Smooth muscle cell (in vitro differentiated cells): ENCODE measurements at regions not wholly inside any gene's neighbourhood (a gene's known extent, or its start where the extent isn't known, plus 50 kb on each side); places are given as distances from the start of the nearest gene placed in this dataset.

ENCODE experiments used
- DNase-seq: peaks from one replicate; lab custom pipeline; 2025; ENCODE audit not compliant: unreplicated experiment; lab: John Stamatoyannopoulos, UW
- H2AFZ ChIP-seq: fragments of 200-600 bp; sonication (generic); 2 replicates; pipeline ENCODE4 v1.6.0; 2016; ENCODE audit warnings: antibody characterized with exemption, low read depth, mild to moderate bottlenecking
- H3F3A ChIP-seq: fragments of 200-600 bp; sonication (generic); 2 replicates; pipeline ENCODE4 v1.6.0; 2017; ENCODE audit warnings: antibody characterized with exemption, low read depth
- H3K27ac ChIP-seq: fragments of 200-600 bp; sonication (generic); 2 replicates; pipeline ENCODE4 v1.5.1; 2016; ENCODE audit warnings: low read depth, mild to moderate bottlenecking
- H3K27me3 ChIP-seq: fragments of 200-600 bp; sonication (generic); 2 replicates; pipeline ENCODE4 v1.6.1; 2016; ENCODE audit warnings: low read depth, mild to moderate bottlenecking
- H3K36me3 ChIP-seq: fragments of 200-600 bp; sonication (generic); 2 replicates; pipeline ENCODE4 v1.5.1; 2016; ENCODE audit warnings: low read depth
- H3K4me1 ChIP-seq: fragments of 200-600 bp; sonication (generic); 2 replicates; pipeline ENCODE4 v1.5.1; 2016; ENCODE audit warnings: low read depth
- H3K4me2 ChIP-seq: fragments of 200-600 bp; sonication (generic); 2 replicates; pipeline ENCODE4 v1.6.0; 2016; ENCODE audit warnings: mild to moderate bottlenecking
- H3K4me3 ChIP-seq: fragments of 200-600 bp; sonication (generic); 2 replicates; pipeline ENCODE4 v1.5.1; 2016; ENCODE audit warnings: mild to moderate bottlenecking
- H3K79me2 ChIP-seq: fragments of 200-600 bp; sonication (generic); 2 replicates; pipeline ENCODE4 v1.6.0; 2016; ENCODE audit warnings: low read depth, mild to moderate bottlenecking
- H3K9ac ChIP-seq: fragments of 200-600 bp; sonication (generic); 2 replicates; pipeline ENCODE4 v1.6.0; 2016; ENCODE audit warnings: low read depth
- H3K9me3 ChIP-seq: fragments of 200-600 bp; sonication (generic); replicated peaks from 2 replicates; pipeline ENCODE4 v1.5.1; 2016; ENCODE audit warnings: low read depth
- H4K20me1 ChIP-seq: fragments of 200-600 bp; sonication (generic); 2 replicates; pipeline ENCODE4 v1.6.0; 2016; ENCODE audit warnings: low read depth
- WGBS: methylation state at CpG from one replicate; pipeline ENCODE4 v1.1.7; 2016; ENCODE audit warnings: low lambda C conversion rate; 5-methylcytosine and 5-hydroxymethylcytosine counted together
- TF ChIP-seq, protein P1 (sequence below): fragments of 200-600 bp; sonication (generic); IDR thresholded peaks from 2 replicates; pipeline ENCODE4 v1.5.1; 2017; ENCODE audit warnings: borderline replicate concordance, mild to moderate bottlenecking, antibody characterized with exemption; ENCODE audit not compliant: insufficient read depth, poor library complexity, severe bottlenecking

DNA sequence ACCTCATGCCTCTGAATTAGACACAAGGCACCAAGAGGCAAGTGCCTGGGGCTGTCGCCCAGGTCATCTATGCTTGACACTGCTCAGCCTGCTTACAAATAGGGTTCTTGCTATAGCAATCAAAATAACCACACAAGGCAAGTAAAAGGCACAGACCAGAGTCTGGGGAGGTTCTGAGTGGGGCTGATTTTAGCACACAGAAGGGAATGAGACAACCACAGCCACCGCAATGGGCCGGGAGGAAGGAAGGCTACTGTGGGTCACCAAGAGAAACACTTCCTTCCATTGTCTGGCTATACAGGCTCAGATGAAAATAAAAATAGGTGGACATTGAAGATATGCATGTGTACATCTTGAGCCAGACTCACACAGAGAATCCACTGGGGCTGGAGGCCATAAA, 159.1 kb downstream of the DLEU7 start:
- Histone ChIP-seq H3K27me3 (peaks cover 5% of the 10 kb centered on the region), H3K4me3 (no peak overlapping the region), H3K4me2 (no peak overlapping the region), H3K27ac (no peak overlapping the region), H3K9me3 (no peaks in the 10 kb centered on the region), H3K4me1 (peaks cover 11% of the 10 kb centered on the region), H3K79me2 (no peaks in the 10 kb centered on the region), H4K20me1 (no peaks in the 10 kb centered on the region), H3K9ac (no peak overlapping the region), H3F3A (no peaks in the 10 kb centered on the region), H2AFZ (no peak overlapping the region), H3K36me3 (no peaks in the 10 kb centered on the region)
- 97% methylated on average over 3 of the region's 3 CpGs for WGBS
- no peak for DNase-seq
- TF ChIP-seq, protein P1, sequence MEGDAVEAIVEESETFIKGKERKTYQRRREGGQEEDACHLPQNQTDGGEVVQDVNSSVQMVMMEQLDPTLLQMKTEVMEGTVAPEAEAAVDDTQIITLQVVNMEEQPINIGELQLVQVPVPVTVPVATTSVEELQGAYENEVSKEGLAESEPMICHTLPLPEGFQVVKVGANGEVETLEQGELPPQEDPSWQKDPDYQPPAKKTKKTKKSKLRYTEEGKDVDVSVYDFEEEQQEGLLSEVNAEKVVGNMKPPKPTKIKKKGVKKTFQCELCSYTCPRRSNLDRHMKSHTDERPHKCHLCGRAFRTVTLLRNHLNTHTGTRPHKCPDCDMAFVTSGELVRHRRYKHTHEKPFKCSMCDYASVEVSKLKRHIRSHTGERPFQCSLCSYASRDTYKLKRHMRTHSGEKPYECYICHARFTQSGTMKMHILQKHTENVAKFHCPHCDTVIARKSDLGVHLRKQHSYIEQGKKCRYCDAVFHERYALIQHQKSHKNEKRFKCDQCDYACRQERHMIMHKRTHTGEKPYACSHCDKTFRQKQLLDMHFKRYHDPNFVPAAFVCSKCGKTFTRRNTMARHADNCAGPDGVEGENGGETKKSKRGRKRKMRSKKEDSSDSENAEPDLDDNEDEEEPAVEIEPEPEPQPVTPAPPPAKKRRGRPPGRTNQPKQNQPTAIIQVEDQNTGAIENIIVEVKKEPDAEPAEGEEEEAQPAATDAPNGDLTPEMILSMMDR = no peak

DNA sequence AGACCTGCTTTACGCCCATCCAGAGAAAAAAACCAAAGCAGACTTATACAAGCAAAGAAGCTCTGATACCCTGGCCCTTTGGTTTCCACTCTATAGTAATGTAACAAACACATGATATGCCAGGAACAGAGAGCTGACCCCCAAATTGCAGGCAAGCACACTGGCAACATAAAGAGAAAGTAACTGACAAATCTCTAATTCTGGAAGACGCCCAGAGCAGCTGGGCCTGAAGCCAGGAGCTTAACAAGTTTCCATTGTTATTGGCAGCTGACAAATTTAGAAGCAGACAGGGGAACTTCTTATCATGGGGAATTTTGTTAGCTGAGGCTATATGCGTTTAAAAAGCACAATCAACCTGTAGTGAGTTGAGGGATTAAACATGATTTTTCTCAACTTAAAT, 158.0 kb downstream of the DLEU7 start:
- no peak overlapping the region for H3K9ac ChIP-seq

DNA sequence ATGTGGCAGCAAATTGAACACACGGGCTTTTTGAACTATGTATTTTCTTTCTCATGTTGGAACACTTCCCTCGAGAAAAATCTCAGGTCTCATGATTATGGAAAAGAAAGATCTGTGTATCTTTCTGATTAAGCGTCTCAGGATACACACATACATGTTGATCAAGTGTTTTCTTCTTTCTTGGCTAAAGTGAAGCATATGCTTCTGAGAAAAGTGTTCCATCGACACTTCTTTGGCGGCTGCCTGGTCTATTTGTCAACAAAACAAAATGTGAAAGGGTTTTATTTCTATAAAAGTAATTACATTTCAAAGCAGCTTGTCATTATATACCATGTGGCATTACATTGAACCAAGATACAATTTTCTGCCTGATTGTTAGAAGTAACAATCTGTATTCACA, 157.5 kb downstream of the DLEU7 start:
- peaks cover 9% of the 10 kb centered on the region for H3F3A ChIP-seq
- no peak for DNase-seq
- no peak overlapping the region for H3K9ac ChIP-seq
- 90% methylated on average over 5 of the region's 5 CpGs for WGBS
- H3K4me2 ChIP-seq = no peak overlapping the region
- H3K9me3 ChIP-seq = no peaks in the 10 kb centered on the region
- no peaks in the 10 kb centered on the region for H3K79me2 ChIP-seq
- no peak overlapping the region for H3K27ac ChIP-seq
- peaks cover 19% of the 10 kb centered on the region for H3K4me1 ChIP-seq
- no peak overlapping the region for H2AFZ ChIP-seq
- H3K4me3 ChIP-seq = no peak overlapping the region
- TF ChIP-seq, protein P1 = no peak
- no peaks in the 10 kb centered on the region for H3K36me3 ChIP-seq
- no peaks in the 10 kb centered on the region for H4K20me1 ChIP-seq
- peaks cover 9% of the 10 kb centered on the region for H3K27me3 ChIP-seq

More for the DNA sequence above, 158.0 kb downstream of the DLEU7 start:
- no peak overlapping the region for H3K4me2 ChIP-seq
- no peak overlapping the region for H3K4me3 ChIP-seq
- 48% methylated on average over 3 of the region's 3 CpGs for WGBS
- no peaks in the 10 kb centered on the region for H3K79me2 ChIP-seq
- peaks cover 9% of the 10 kb centered on the region for H3K27me3 ChIP-seq
- H3K9me3 ChIP-seq = no peaks in the 10 kb centered on the region
- TF ChIP-seq, protein P1 = no peak
- H3K4me1 ChIP-seq = peaks cover 14% of the 10 kb centered on the region
- H3F3A ChIP-seq = peaks cover 5% of the 10 kb centered on the region
- DNase-seq = no peak
- no peaks in the 10 kb centered on the region for H3K36me3 ChIP-seq
- H2AFZ ChIP-seq = no peak overlapping the region
- no peaks in the 10 kb centered on the region for H4K20me1 ChIP-seq
- H3K27ac ChIP-seq = no peak overlapping the region

DNA sequence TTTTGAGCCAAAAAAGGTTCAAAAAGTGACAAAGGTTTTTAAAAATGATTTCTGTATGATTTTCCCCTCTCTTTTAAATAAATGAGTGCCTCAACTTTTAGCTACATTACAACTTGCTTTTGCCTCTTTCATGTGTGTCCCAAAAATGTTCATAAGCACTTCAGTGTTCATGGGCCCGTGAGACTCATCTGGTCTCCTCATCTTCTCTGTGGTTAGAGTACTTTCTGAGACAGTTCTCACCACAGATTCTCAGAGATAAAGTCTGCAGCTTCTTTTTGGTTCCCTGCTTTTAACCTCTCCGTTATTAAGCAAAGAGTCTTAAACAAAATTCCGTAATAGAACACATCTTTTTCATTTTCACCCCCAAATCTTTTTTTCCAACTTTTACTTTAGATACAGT, 156.9 kb downstream of the DLEU7 start:
- H2AFZ ChIP-seq = no peak overlapping the region
- peaks cover 15% of the 10 kb centered on the region for H3F3A ChIP-seq
- H3K9ac ChIP-seq = no peak overlapping the region
- peaks cover 9% of the 10 kb centered on the region for H3K27me3 ChIP-seq
- no peaks in the 10 kb centered on the region for H3K79me2 ChIP-seq
- TF ChIP-seq, protein P1 = no peak
- DNase-seq = no peak
- H3K4me1 ChIP-seq = peaks cover 25% of the 10 kb centered on the region
- H3K36me3 ChIP-seq = no peaks in the 10 kb centered on the region
- no peak overlapping the region for H3K4me3 ChIP-seq
- no peaks in the 10 kb centered on the region for H4K20me1 ChIP-seq
- H3K4me2 ChIP-seq = no peak overlapping the region
- no peak overlapping the region for H3K27ac ChIP-seq
- 78% methylated on average over 3 of the region's 3 CpGs for WGBS
- H3K9me3 ChIP-seq = no peaks in the 10 kb centered on the region
